MM.1S (cell line): ENCODE measurements at regions not wholly inside any gene's neighbourhood (a gene's known extent, or its start where the extent isn't known, plus 50 kb on each side); places are given as distances from the start of the nearest gene placed in this dataset.

ENCODE experiments used
- DNase-seq: peaks from one replicate; pipeline ENCODE4 v3.0.0-alpha.2; 2015
- H2AFZ ChIP-seq: fragments of 300-600 bp; sonication (generic); 2 replicates; pipeline ENCODE4 v1.6.0; 2016; ENCODE audit warnings: antibody characterized with exemption, low read length
- H3F3A ChIP-seq: fragments of 300-600 bp; sonication (generic); 2 replicates; pipeline ENCODE4 v1.6.1; 2016; ENCODE audit warnings: mild to moderate bottlenecking, antibody characterized with exemption, low read length, moderate library complexity, mixed read lengths; ENCODE audit not compliant: insufficient read depth
- H3K27ac ChIP-seq: fragments of 300-600 bp; sonication (generic); 2 replicates; pipeline ENCODE4 v1.5.1; 2016; ENCODE audit warnings: mild to moderate bottlenecking, low read length
- H3K27me3 ChIP-seq: fragments of 300-600 bp; sonication (generic); replicated peaks from 2 replicates; pipeline ENCODE4 v1.6.0; 2016; ENCODE audit warnings: low read length; ENCODE audit not compliant: insufficient read depth
- H3K36me3 ChIP-seq: fragments of 300-600 bp; sonication (generic); replicated peaks from 2 replicates; pipeline ENCODE4 v1.6.1; 2016; ENCODE audit warnings: mild to moderate bottlenecking, low read length, mixed read lengths; ENCODE audit not compliant: insufficient read depth
- H3K4me1 ChIP-seq: fragments of 300-600 bp; sonication (generic); 2 replicates; pipeline ENCODE4 v1.6.1; 2016; ENCODE audit warnings: low read length, mixed read lengths
- H3K4me2 ChIP-seq: fragments of 300-600 bp; sonication (generic); 2 replicates; pipeline ENCODE4 v1.6.0; 2016; ENCODE audit warnings: low read depth, low read length
- H3K4me3 ChIP-seq: fragments of 300-600 bp; sonication (generic); 2 replicates; pipeline ENCODE4 v1.5.1; 2016; ENCODE audit warnings: low read length, mixed read lengths
- H3K79me2 ChIP-seq: fragments of 300-600 bp; sonication (generic); 2 replicates; pipeline ENCODE4 v1.6.1; 2016; ENCODE audit warnings: mixed run types, low read length, mixed read lengths
- H3K9ac ChIP-seq: fragments of 300-600 bp; sonication (generic); 2 replicates; pipeline ENCODE4 v1.6.1; 2016; ENCODE audit warnings: low read length, mixed read lengths
- H3K9me2 ChIP-seq: fragments of 300-600 bp; sonication (generic); replicated peaks from 2 replicates; pipeline ENCODE4 v1.6.1; 2016; ENCODE audit warnings: mild to moderate bottlenecking, low read length, mixed read lengths; ENCODE audit not compliant: insufficient read depth
- H3K9me3 ChIP-seq: fragments of 300-600 bp; sonication (generic); replicated peaks from 2 replicates; pipeline ENCODE4 v1.6.1; 2016; ENCODE audit warnings: mild to moderate bottlenecking, low read length, mixed read lengths; ENCODE audit not compliant: insufficient read depth
- H4K20me1 ChIP-seq: fragments of 300-600 bp; sonication (generic); 2 replicates; pipeline ENCODE4 v1.6.1; 2016; ENCODE audit warnings: mild to moderate bottlenecking, low read length, moderate library complexity, mixed read lengths; ENCODE audit not compliant: insufficient read depth
- CTCF ChIP-seq: fragments of 300-600 bp; sonication (generic); IDR thresholded peaks from 2 replicates; pipeline ENCODE4 v1.5.1; 2016; ENCODE audit warnings: antibody characterized with exemption, low read length, mixed read lengths
- EZH2 ChIP-seq: fragments of 300-600 bp; sonication (generic); optimal IDR thresholded peaks from 2 replicates; pipeline ENCODE3; 2017; ENCODE audit warnings: low read depth, mild to moderate bottlenecking, antibody characterized with exemption, low read length, mixed read lengths
- EZH2phosphoT487 ChIP-seq: fragments of 300-600 bp; sonication (generic); IDR thresholded peaks from 2 replicates; pipeline ENCODE4 v1.6.1; 2018; ENCODE audit warnings: antibody characterized with exemption, low read length

GRCh38 chr4:137090951-137091350 lies 441.3 kb downstream of the PCDH18 start:
- H3K27ac ChIP-seq: no peak overlapping the region
- no peaks in the 10 kb centered on the region for H3K79me2 ChIP-seq
- H3K4me2 ChIP-seq: no peak overlapping the region
- H2AFZ ChIP-seq: no peak overlapping the region
- DNase-seq: no peak
- H3K27me3 ChIP-seq: no peaks in the 10 kb centered on the region
- 0 out of 2 replicates have a peak, but pooled peaks cover 3% of the 10 kb centered on the region for H4K20me1 ChIP-seq
- no peaks in the 10 kb centered on the region for H3F3A ChIP-seq
- no peak for TF ChIP-seq EZH2phosphoT487
- no peak for TF ChIP-seq EZH2
- TF ChIP-seq CTCF: no peak
- H3K9me2 ChIP-seq: no peaks in the 10 kb centered on the region
- H3K9ac ChIP-seq: no peak overlapping the region
- no peak overlapping the region for H3K4me3 ChIP-seq
- H3K36me3 ChIP-seq: no peaks in the 10 kb centered on the region
- no peaks in the 10 kb centered on the region for H3K4me1 ChIP-seq
- H3K9me3 ChIP-seq: no peaks in the 10 kb centered on the region

GRCh38 chr4:137083571-137084135 lies 448.6 kb downstream of the PCDH18 start:
- no peaks in the 10 kb centered on the region for H3K9me2 ChIP-seq
- H3K27me3 ChIP-seq: no peaks in the 10 kb centered on the region
- no peak for TF ChIP-seq EZH2
- no peak for TF ChIP-seq EZH2phosphoT487
- TF ChIP-seq CTCF: no peak
- H3K36me3 ChIP-seq: no peaks in the 10 kb centered on the region
- H3K4me2 ChIP-seq: no peak overlapping the region
- no peak for DNase-seq
- no peak overlapping the region for H3K4me3 ChIP-seq
- no peaks in the 10 kb centered on the region for H3F3A ChIP-seq
- H4K20me1 ChIP-seq: no peaks in the 10 kb centered on the region
- H3K9me3 ChIP-seq: no peaks in the 10 kb centered on the region
- H3K79me2 ChIP-seq: no peaks in the 10 kb centered on the region
- no peak overlapping the region for H3K27ac ChIP-seq
- H2AFZ ChIP-seq: no peak overlapping the region
- H3K4me1 ChIP-seq: no peaks in the 10 kb centered on the region
- H3K9ac ChIP-seq: no peak overlapping the region

- Histone ChIP-seq H3K9me2 (no peaks in the 10 kb centered on the region), H3K9ac (no peak overlapping the region)
- TF ChIP-seq EZH2phosphoT487: no peak
- TF ChIP-seq CTCF: no peak
- TF ChIP-seq EZH2: no peak
Observed at GRCh38 chr4:137082061-137082460, 450.2 kb downstream of the PCDH18 start.

More at GRCh38 chr4:137082061-137082460, 450.2 kb downstream of the PCDH18 start:
- H3K79me2 ChIP-seq: no peaks in the 10 kb centered on the region
- no peaks in the 10 kb centered on the region for H3K36me3 ChIP-seq
- no peaks in the 10 kb centered on the region for H3K9me3 ChIP-seq
- no peaks in the 10 kb centered on the region for H3K27me3 ChIP-seq
- no peaks in the 10 kb centered on the region for H4K20me1 ChIP-seq
- no peak overlapping the region for H2AFZ ChIP-seq
- no peaks in the 10 kb centered on the region for H3K4me1 ChIP-seq
- no peak overlapping the region for H3K4me2 ChIP-seq
- no peak overlapping the region for H3K4me3 ChIP-seq
- no peak for DNase-seq
- H3K27ac ChIP-seq: no peak overlapping the region
- H3F3A ChIP-seq: no peaks in the 10 kb centered on the region
